ENCODE measurements at regions not wholly inside any gene's neighbourhood (a gene's known extent, or its start where the extent isn't known, plus 50 kb on each side); places are given as distances from the start of the nearest gene placed in this dataset.

GRCh38 chr3:144516026-144516425, 544.4 kb downstream of the DIPK2A start:
- DNase-seq (ENCODE audit: low spot score): no peak
- H3K27me3 ChIP-seq (replicated peaks; ENCODE audit: insufficient read depth): no peaks in the 10 kb centered on the region
- no peak for TF ChIP-seq CTCF (IDR thresholded peaks at IDR 0.05)
- no peaks in the 10 kb centered on the region for H3K36me3 ChIP-seq
- no peaks in the 10 kb centered on the region for H3K4me1 ChIP-seq (ENCODE audit: control insufficient read depth in 1 of 2, low read depth in 2 of 2)
- ATAC-seq (ENCODE audit: insufficient number of reproducible peaks, low FRiP score, low read depth): no peak
- no peaks in the 10 kb centered on the region for H3K9me3 ChIP-seq
- H3K27ac ChIP-seq: no peak overlapping the region
- H3K4me3 ChIP-seq: no peak overlapping the region

GRCh38 chr3:144516589-144516988, 545.0 kb downstream of the DIPK2A start:
- Histone ChIP-seq H3K9me3 (no peaks in the 10 kb centered on the region), H3K4me1 (ENCODE audit: control insufficient read depth in 1 of 2, low read depth in 2 of 2) (no peaks in the 10 kb centered on the region), H3K4me3 (no peak overlapping the region), H3K27ac (no peak overlapping the region), H3K36me3 (no peaks in the 10 kb centered on the region), H3K27me3 (replicated peaks; ENCODE audit: insufficient read depth) (no peaks in the 10 kb centered on the region)
- ATAC-seq (ENCODE audit: insufficient number of reproducible peaks, low FRiP score, low read depth) (no peak), DNase-seq (ENCODE audit: low spot score) (no peak)
- TF ChIP-seq CTCF (IDR thresholded peaks at IDR 0.05): no peak

- Histone ChIP-seq H3K9me3 (no peaks in the 10 kb centered on the region), H3K4me3 (no peak overlapping the region), H3K36me3 (no peaks in the 10 kb centered on the region), H3K27ac (no peak overlapping the region), H3K27me3 (replicated peaks; ENCODE audit: insufficient read depth) (no peaks in the 10 kb centered on the region), H3K4me1 (ENCODE audit: control insufficient read depth in 1 of 2, low read depth in 2 of 2) (no peaks in the 10 kb centered on the region)
- no peak for TF ChIP-seq CTCF (IDR thresholded peaks at IDR 0.05)
- ATAC-seq (ENCODE audit: insufficient number of reproducible peaks, low FRiP score, low read depth) (no peak), DNase-seq (ENCODE audit: low spot score) (no peak)
Observed at GRCh38 chr3:144521131-144521530, 549.5 kb downstream of the DIPK2A start.

- no peak for TF ChIP-seq CTCF (IDR thresholded peaks at IDR 0.05)
- H3K9me3 ChIP-seq: no peaks in the 10 kb centered on the region
- H3K27ac ChIP-seq: no peak overlapping the region
- no peaks in the 10 kb centered on the region for H3K4me1 ChIP-seq (ENCODE audit: control insufficient read depth in 1 of 2, low read depth in 2 of 2)
- ATAC-seq (ENCODE audit: insufficient number of reproducible peaks, low FRiP score, low read depth) (no peak), DNase-seq (ENCODE audit: low spot score) (no peak)
- H3K4me3 ChIP-seq: no peak overlapping the region
- H3K27me3 ChIP-seq (replicated peaks; ENCODE audit: insufficient read depth): no peaks in the 10 kb centered on the region
- H3K36me3 ChIP-seq: no peaks in the 10 kb centered on the region
Observed at GRCh38 chr3:144522456-144522855, 550.8 kb downstream of the DIPK2A start.

- Histone ChIP-seq H3K36me3 (no peaks in the 10 kb centered on the region), H3K9me3 (no peaks in the 10 kb centered on the region), H3K4me1 (ENCODE audit: control insufficient read depth in 1 of 2, low read depth in 2 of 2) (no peaks in the 10 kb centered on the region), H3K4me3 (no peak overlapping the region), H3K27me3 (replicated peaks; ENCODE audit: insufficient read depth) (no peaks in the 10 kb centered on the region), H3K27ac (no peak overlapping the region)
- ATAC-seq (ENCODE audit: insufficient number of reproducible peaks, low FRiP score, low read depth) (no peak), DNase-seq (ENCODE audit: low spot score) (no peak)
- TF ChIP-seq CTCF (IDR thresholded peaks at IDR 0.05): no peak
Observed at GRCh38 chr3:144523396-144523795, 551.8 kb downstream of the DIPK2A start.
